LNCaP clone FGC (cell line): ENCODE measurements at regions not wholly inside any gene's neighbourhood (a gene's known extent, or its start where the extent isn't known, plus 50 kb on each side); places are given as distances from the start of the nearest gene placed in this dataset.

ENCODE experiments used
- DNase-seq: peaks from one replicate; pipeline ENCODE4 v3.0.0-alpha.2; 2011; ENCODE audit warnings: low read depth
- H3K4me3 ChIP-seq: 2 replicates; pipeline ENCODE4 v1.5.1; 2011; ENCODE audit warnings: mild to moderate bottlenecking, low read depth, low read length, control low read depth
- TF ChIP-seq, protein P1 (sequence below): IDR thresholded peaks from 2 replicates; pipeline ENCODE4 v1.5.1; 2012; ENCODE audit warnings: mild to moderate bottlenecking; ENCODE audit not compliant: control insufficient read depth, insufficient read depth; ENCODE audit errors: extremely low read depth

DNA sequence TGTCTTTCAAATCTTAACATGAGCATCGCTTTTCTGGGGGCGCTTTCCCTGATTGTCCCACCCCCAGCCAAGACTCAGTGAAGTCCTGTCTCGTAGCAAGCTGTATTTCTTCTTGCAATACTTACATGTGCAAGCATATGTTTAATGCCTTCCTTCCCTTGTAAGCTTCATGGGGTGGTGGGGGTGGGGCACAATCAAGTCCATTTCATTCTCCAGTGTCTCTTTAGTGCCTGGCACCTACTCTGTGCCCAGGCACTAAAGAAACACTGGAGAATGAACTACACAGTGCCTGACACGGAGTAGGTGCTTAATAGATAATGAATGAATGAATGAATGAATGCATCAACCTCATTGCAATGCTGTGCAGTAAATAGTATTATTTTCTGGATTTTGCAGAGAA, 143.1 kb downstream of the PLPP3 start:
- TF ChIP-seq, protein P1, sequence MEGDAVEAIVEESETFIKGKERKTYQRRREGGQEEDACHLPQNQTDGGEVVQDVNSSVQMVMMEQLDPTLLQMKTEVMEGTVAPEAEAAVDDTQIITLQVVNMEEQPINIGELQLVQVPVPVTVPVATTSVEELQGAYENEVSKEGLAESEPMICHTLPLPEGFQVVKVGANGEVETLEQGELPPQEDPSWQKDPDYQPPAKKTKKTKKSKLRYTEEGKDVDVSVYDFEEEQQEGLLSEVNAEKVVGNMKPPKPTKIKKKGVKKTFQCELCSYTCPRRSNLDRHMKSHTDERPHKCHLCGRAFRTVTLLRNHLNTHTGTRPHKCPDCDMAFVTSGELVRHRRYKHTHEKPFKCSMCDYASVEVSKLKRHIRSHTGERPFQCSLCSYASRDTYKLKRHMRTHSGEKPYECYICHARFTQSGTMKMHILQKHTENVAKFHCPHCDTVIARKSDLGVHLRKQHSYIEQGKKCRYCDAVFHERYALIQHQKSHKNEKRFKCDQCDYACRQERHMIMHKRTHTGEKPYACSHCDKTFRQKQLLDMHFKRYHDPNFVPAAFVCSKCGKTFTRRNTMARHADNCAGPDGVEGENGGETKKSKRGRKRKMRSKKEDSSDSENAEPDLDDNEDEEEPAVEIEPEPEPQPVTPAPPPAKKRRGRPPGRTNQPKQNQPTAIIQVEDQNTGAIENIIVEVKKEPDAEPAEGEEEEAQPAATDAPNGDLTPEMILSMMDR, result no peak
- H3K4me3 ChIP-seq, result no peak overlapping the region
- DNase-seq, result no peak

DNA sequence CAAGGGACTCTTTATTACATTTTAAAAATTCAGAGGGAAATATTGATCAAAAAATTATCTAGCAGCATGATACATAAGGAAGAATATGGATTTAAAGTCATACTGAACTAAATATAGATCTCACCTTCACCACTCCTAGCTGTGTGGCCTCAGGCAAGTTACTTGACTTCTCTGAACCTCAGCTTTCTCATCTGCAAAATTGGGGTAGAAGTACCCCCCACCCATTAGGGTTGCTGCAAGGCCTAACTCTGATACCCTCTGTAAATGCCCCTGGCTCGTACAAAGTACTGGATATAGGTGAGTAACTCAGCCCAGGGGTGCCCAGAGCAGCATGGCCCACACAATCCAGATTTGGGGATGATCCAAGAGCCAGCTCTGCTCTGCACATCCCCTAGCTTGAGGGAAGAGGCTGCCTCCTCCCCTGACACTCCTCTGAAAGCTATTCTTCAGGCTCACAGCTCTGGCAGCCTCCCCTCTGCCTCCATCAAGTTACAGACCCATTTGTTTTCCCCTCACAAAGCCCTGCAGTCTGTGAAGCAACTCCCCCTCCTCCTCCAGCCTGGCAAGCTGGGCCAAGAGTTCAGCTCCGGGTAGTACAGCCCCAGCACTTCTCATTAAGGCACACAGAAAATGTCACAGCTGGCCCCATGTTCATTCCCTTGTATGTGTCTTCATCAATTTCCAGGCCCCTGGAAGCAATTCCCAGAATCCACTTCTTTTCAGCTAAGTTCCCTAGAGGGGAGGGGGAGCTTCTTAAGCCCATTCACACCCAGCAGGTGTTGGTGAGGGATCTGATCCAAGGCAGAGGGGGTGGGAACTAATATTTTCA, 143.7 kb downstream of the PLPP3 start:
- TF ChIP-seq, protein P1, result no peak
- no peak overlapping the region for H3K4me3 ChIP-seq
- DNase-seq, result no peak

DNA sequence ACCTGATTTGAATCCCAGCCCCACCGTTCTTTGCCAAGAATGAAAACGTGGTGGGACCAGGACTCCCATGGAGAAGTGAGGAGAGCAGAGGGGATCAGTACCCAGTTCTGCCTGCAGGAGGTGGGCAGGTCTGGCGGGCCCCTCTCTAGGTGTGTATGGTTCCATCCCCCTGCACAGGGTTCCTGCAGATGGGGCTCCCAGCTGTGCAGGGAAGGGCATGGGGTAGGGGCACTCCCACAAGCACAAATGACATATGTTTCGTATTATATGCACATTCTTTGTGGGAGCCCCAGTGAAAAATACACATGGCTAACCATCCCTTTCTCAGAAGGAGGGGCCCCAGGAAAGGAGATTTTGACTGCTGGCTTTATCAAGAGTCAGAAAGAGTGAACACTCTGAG, 144.6 kb downstream of the PLPP3 start:
- DNase-seq, result no peak
- no peak overlapping the region for H3K4me3 ChIP-seq
- TF ChIP-seq, protein P1, result no peak

DNA sequence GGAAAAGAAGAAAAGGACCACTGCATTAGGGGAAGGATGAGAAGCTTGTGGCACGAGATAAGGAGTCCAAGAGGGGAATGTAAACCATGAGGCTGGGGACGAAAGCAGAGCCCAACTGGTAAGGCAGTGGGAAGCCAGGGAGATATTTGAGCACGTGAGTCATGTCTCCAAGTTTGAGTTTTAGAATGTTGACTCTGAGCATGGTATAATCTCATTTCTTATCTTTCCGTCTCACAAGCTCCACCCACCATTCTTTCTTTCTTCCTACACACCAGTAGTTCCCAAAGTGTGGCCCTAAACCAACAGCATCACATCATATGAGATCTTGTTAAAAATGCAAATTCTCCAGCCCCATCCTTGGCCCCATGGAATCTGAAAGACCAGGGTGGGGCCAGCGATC, 145.3 kb downstream of the PLPP3 start:
- TF ChIP-seq, protein P1, result no peak
- no peak for DNase-seq

DNA sequence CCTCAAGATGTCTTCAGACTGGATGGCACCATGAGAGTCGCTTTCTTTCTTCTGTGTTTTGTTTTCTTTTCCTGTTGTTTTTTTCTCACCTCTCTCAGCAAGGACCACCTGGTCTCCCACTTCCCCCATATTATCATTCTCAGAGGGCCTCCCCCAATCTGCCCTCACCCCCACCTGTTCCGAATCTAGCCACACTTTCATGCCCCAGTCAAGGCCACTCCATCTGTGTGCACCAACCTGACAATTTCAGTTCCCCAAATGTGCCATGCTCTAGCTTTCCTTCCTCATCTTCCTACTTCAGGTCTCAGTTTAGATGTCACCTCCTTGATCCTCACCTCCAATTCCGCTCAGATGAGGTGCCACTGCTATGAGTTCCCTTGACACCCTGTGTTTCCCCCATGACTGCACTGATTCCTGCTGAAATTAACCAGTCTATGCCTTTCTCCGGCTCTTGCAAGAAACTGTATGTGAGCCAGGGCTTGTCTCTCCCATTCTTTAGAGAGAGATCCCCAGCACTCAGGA, 146.2 kb downstream of the PLPP3 start:
- TF ChIP-seq, protein P1, result no peak
- no peak overlapping the region for H3K4me3 ChIP-seq
- DNase-seq, result no peak

More for the DNA sequence above, 145.3 kb downstream of the PLPP3 start:
- H3K4me3 ChIP-seq, result no peak overlapping the region

GRCh38 chr1:56432166-56432971, 147.0 kb downstream of the PLPP3 start:
- TF ChIP-seq, protein P1, result no peak
- no peak for DNase-seq
- no peak overlapping the region for H3K4me3 ChIP-seq
